GM12872 (cell line): ENCODE measurements at regions not wholly inside any gene's neighbourhood (a gene's known extent, or its start where the extent isn't known, plus 50 kb on each side); places are given as distances from the start of the nearest gene placed in this dataset.

Experiments
- CTCF ChIP-seq: IDR thresholded peaks from 3 replicates; pipeline ENCODE4 v1.5.1; 2011; ENCODE audit warnings: low read depth, mild to moderate bottlenecking, low read length, moderate library complexity; ENCODE audit not compliant: insufficient read depth

GRCh38 chr14:98236314-98236713 is 1035.7 kb downstream of the BCL11B start:
- TF ChIP-seq CTCF: no peak

- no peak for TF ChIP-seq CTCF
These were observed 1034.1 kb downstream of the BCL11B start for GRCh38 chr14:98237939-98238338.

GRCh38 chr14:98240376-98240775 is 1031.6 kb downstream of the BCL11B start:
- no peak for TF ChIP-seq CTCF

GRCh38 chr14:98242903-98243302 is 1029.1 kb downstream of the BCL11B start:
- TF ChIP-seq CTCF: no peak

- TF ChIP-seq CTCF: no peak
These were observed 1028.7 kb downstream of the BCL11B start for GRCh38 chr14:98243332-98243731.

GRCh38 chr14:98244162-98244948 is 1027.6 kb downstream of the BCL11B start:
- no peak for TF ChIP-seq CTCF

- TF ChIP-seq CTCF: no peak
These were observed 1026.9 kb downstream of the BCL11B start for GRCh38 chr14:98244966-98245569.
